ENCODE measurements at regions not wholly inside any gene's neighbourhood (a gene's known extent, or its start where the extent isn't known, plus 50 kb on each side); places are given as distances from the start of the nearest gene placed in this dataset.

DNA sequence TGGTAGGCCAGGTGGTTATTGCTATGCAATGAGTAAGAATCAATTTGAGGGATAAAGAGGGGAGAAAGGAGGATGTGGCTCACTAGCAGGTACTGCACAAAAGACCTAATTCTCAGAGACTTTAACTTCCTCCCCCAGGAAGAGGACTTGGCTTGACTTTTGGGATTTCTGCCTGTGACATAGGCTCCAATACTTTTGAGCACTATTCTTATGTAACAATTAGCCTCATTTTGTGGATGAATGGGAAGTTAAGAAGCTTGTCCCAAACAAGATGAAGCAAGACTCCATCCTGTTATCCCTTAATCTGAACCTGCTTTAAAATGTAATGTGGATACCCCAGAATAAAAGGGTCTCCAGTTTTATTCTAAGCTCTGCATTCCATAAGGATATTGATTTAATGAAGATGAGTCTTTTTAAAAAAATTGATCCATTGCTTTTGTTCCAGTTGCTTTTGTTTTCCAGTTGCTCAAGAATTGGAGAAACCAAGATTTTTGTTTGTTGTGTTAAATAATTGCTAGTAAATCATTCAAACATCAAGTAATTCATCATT, 218.5 kb downstream of the SNX13 start:
- TF ChIP-seq, protein P1, sequence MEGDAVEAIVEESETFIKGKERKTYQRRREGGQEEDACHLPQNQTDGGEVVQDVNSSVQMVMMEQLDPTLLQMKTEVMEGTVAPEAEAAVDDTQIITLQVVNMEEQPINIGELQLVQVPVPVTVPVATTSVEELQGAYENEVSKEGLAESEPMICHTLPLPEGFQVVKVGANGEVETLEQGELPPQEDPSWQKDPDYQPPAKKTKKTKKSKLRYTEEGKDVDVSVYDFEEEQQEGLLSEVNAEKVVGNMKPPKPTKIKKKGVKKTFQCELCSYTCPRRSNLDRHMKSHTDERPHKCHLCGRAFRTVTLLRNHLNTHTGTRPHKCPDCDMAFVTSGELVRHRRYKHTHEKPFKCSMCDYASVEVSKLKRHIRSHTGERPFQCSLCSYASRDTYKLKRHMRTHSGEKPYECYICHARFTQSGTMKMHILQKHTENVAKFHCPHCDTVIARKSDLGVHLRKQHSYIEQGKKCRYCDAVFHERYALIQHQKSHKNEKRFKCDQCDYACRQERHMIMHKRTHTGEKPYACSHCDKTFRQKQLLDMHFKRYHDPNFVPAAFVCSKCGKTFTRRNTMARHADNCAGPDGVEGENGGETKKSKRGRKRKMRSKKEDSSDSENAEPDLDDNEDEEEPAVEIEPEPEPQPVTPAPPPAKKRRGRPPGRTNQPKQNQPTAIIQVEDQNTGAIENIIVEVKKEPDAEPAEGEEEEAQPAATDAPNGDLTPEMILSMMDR (IDR thresholded peaks at IDR 0.05; ENCODE audit: insufficient read depth, low read length, poor library complexity, severe bottlenecking) = no peak
- TF ChIP-seq EZH2phosphoT487 (conservative IDR thresholded peaks at IDR 0.05; ENCODE audit: low read length) = no peak
